Retinal pigment epithelial cell (primary cell): ENCODE measurements at regions not wholly inside any gene's neighbourhood (a gene's known extent, or its start where the extent isn't known, plus 50 kb on each side); places are given as distances from the start of the nearest gene placed in this dataset.

Experiments
- DNase-seq: peaks from one replicate; pipeline ENCODE4 v3.0.0-alpha.2; 2010; ENCODE audit warnings: low read depth
- H3K4me3 ChIP-seq: 2 replicates; pipeline ENCODE4 v1.5.1; 2011; ENCODE audit warnings: mild to moderate bottlenecking, low read length, control low read depth, moderate library complexity
- CTCF ChIP-seq: conservative IDR thresholded peaks from 2 replicates; pipeline ENCODE4 v1.5.1; 2011; ENCODE audit warnings: low read depth, low read length, control low read depth, inconsistent platforms

GRCh38 chr2:163541943-163542342 is 193.9 kb downstream of the FIGN start:
- no peak for DNase-seq
- no peak for TF ChIP-seq CTCF
- H3K4me3 ChIP-seq, result no peak overlapping the region

DNA sequence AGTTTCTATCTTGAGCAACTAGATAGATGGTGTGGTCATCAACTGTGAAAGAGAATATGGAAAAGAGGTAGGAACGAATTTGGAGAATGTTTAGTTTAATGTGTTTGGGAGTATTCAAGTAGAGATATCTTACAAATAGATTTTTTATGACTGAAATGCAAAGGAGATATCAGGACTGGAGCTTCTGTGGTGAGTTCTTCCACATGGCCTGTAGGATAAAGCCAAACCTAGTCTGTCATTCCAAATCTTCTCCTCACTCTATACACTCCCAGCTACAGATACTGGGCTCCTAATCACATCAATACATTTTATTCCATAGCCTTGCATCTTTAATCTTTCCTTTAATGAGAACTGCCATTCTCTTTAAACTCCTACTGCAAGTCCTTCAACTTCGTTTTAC is 194.3 kb downstream of the FIGN start:
- DNase-seq, result no peak
- no peak overlapping the region for H3K4me3 ChIP-seq
- TF ChIP-seq CTCF, result no peak

DNA sequence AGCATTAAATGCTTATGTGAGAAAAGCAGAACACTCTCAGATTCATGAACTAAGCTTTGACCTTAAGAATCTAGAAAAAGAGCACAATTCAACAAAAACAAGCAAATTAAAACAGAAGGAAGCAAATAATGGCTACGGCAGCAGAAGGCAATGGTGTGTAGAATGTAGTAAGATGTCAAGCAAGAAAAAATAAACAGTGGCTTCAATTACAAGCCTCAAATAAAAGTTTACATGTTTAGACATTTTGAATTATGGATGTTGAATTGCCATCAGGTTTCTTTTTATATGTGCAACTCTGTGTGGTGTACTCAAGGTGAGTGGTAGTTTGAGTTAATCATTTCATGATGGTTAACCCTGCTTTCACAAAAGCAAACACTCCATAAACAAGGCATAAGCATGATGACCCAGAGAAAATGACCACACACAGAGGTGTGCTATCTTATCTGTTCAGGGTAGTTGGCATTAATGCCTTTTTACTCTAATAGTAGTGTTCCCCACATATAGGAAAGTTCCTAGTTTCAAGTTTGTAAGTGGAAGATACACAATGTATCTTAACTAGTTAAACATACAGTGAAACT is 207.1 kb downstream of the FIGN start:
- H3K4me3 ChIP-seq, result no peak overlapping the region
- no peak for TF ChIP-seq CTCF
- DNase-seq, result no peak

- TF ChIP-seq CTCF, result no peak
- no peak for DNase-seq
- H3K4me3 ChIP-seq, result no peak overlapping the region
Observed at GRCh38 chr2:163527381-163527780, 208.4 kb downstream of the FIGN start.

DNA sequence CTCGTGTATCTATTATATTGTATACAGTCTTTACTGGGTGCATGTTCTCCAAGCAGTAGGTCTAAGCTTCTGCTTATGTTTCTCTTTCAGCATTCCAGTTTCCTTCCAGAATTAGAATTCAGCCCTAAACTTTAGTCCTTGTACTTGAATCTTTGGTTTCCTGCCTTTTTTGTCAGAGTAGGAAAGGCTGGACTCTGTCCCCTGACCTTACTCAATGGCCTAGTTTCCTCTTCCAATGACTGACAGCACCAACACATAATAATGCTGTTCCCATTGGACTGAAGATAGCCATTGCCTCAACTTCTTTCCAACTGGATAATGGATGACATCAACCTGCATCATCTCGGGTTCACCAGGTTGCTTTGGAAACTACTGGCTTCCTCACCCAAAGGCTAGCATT is 217.0 kb downstream of the FIGN start:
- no peak overlapping the region for H3K4me3 ChIP-seq
- no peak for TF ChIP-seq CTCF
- DNase-seq, result no peak

DNA sequence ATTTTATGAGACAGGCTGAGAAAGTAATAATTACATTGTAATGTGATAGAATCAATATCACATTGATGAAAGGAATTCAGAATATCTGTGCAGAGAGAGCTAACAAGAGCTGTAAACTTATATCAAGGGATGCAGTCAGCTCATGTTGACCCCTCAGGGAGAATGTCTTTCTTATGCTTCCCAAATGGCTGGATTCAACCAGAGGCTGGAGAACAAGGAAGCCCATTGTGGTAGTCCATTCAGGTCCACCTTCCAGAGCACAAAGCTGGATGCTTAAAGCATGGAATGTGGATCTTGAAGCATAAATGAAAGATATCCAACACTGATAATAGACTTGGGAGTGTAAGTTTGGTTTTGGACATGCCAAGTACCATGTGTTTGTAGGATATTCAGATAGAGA is 220.0 kb downstream of the FIGN start:
- no peak for DNase-seq

More for the DNA sequence above, 220.0 kb downstream of the FIGN start:
- H3K4me3 ChIP-seq, result no peak overlapping the region
- TF ChIP-seq CTCF, result no peak
